HG02852 (cell line): ENCODE measurements at regions not wholly inside any gene's neighbourhood (a gene's known extent, or its start where the extent isn't known, plus 50 kb on each side); places are given as distances from the start of the nearest gene placed in this dataset.
"Not testable (repeated sequence)": the region's sequence is repeated elsewhere in the genome, so short reads cannot be mapped to it uniquely, and the experiment has no call there.

Experiments used
- ATAC-seq: cut with Tn5 transposase; IDR thresholded peaks from one replicate; pipeline ENCODE4 v1.9.1; 2021; ENCODE audit warnings: mild to moderate bottlenecking, moderate library complexity; ENCODE audit not compliant: unreplicated experiment

DNA sequence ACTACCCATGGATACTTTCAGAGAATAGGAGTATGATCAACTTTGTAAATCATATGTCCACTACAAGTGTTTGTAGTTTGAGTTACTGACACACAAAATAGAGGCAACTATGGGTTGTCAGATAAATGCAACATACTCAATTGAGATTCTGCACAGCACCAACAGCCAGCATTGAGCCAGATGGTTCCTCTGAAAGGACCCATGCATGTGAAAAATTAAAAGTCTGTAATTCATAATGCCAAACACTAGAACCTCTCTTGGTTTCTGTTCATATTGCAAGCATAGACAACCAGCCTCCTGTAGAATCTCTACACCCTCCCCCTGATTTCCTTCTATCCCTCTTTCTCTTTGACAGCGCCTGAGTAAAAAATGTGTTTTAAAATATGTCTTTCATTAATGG is 831.0 kb downstream of the C12orf50 start:
- ATAC-seq = no peak

- no peak for ATAC-seq
Measured at GRCh38 chr12:87196321-87196720, 832.9 kb downstream of the C12orf50 start.

GRCh38 chr12:87194389-87194788 is 834.8 kb downstream of the C12orf50 start:
- not testable (repeated sequence) for ATAC-seq

DNA sequence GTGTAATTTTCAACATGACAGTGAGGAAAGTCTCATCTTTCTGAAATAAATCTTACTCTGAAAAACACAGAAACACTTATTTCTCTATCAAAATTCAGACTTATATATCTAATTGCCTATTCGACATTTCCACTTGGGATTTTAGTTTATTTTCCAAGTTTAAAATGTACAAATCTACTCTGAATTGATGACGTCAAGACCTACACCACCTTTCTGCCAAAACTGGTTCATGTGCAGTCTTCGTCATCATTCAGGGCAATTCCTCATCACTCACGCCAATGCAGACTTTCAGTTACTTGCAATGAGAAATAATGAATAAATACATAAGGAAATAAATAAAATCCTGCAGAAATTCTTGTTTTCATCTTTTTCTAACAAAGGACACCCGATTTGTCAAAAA is 843.8 kb downstream of the C12orf50 start:
- ATAC-seq = no peak

DNA sequence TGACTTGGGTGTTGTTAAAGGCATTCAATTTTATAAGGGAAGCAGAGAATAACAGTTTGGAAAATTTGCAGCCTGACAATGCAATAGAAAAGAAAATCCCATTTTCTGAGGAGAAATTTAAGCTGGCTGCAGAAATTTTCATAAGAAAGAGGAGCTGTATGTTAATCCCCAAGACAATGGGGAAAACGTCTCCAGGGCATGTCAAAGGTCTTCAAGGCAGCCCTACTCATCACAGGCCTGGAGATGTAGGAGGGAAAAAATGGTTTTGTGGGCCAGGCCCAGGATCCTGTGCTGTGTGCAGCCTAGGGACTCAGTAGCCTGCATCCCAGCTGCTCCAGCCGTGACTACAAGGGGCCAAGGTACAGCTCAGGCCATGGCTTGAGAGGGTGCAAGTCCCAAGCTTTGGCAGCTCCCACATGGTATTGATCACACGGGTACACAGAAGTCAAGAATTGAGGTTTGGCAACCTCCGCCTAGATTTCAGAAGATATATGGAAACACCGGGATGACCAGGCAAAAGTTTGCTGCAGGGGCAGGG is 846.4 kb downstream of the C12orf50 start:
- ATAC-seq = no peak

DNA sequence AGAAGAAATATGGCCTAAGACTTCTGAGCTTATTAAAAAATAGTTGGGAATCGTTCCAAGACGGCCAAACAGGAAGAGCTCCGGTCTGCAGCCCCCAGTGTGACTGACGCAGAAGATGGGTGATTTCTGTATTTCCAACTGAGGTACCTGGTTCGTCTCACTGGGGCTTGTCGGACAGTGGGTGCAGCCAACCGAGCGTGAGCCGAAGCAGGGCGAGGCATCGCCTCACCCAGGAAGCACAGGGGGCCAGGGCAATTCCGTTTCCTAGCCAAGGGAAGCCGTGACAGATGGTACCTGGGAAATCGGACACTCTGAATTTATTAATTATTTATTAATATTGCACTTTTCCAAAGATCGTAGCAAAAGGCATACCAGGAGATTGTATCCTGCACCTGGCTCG is 857.8 kb downstream of the C12orf50 start:
- no peak for ATAC-seq

DNA sequence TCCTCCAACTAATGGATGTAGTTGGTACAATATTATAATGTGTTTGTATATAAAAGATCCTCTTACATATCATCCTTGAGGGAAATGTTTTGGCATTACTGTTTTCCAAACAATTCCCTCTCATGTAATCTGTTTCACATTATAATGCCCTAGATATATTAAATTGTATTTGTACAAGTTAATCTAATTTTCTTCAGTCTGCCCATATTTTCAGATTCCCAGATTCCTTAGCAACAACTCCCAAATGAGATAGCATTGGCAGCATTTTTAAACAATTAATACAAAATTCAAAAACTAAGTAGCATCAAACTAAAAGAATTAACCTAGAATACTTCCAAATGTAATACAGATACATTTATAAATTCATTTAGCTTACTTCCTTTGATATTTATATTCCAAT is 860.2 kb downstream of the C12orf50 start:
- no peak for ATAC-seq

GRCh38 chr12:87165733-87166375 is 863.3 kb downstream of the C12orf50 start:
- no peak for ATAC-seq

DNA sequence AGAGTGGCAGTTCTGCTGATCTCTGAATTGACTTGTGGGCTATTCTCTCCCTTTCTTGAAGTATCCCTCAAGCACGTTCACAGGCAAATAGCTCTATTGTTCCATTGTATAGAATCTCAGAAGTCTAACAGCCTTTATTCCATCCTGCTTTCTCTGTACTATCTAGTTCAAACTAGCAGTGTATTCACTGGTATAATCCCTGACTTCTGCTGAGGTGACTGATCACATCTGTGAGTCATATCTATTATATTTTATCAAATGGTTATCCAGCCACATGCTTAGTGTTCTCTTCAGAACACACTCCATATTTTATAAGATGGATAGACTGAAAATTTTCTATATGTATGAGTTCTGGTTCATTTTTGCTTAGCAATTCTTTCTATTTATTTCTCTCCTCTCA is 866.1 kb downstream of the C12orf50 start:
- ATAC-seq = no peak

DNA sequence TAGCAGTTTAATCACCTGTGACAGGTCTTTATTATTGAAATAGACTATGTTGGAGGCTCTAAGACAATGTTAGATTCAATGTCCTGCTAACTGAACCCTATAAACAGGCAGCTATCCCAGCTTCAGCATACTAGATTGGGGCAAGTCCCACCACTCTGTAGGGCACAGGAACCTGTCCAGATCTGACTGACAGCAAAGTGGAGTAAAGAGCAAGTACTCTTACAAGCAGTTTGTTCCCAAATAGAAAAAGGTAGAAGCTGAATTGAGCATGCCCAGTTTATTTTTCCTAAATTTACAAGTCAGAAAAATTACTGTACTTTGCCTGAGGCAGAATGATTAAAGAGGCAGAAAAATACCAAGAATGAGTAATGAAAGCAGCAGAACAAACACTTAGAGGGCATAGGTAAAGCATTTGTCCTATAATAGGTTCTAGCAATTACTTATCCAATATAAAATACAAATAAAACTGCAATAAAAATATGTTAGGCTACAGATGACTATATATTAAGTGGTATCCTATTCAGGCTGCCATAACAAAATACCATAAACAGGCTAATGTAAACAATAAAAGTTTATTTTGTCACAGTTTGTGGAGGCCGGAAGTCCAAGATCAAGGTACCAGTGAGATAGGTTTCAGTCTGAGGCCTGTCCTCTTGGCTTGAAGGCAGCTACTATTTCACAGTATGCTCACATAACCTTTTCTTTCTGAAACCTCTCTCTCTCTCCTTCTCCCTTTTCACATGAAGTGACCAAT is 868.2 kb downstream of the C12orf50 start:
- ATAC-seq = no peak

DNA sequence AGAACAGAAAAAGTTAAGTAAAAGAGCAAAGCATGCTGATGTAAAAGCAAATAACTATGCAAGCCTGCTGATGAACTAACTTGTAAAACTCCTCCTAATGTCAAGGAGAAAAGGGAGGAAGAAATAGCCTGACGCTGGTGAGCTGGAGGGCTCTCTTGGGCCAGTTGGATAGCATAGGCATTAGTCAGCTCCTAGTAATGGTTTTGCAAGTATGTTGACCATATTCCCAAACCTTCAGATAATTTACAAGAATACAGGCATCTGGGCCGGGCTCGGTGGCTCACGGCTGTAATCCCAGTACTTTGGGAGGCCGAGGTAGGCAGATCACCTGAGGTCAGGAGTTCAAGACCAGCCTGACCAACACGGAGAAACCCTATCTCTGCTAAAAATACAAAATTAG is 871.4 kb downstream of the C12orf50 start:
- no peak for ATAC-seq

GRCh38 chr12:87155621-87156020 is 873.6 kb downstream of the C12orf50 start:
- ATAC-seq = no peak

DNA sequence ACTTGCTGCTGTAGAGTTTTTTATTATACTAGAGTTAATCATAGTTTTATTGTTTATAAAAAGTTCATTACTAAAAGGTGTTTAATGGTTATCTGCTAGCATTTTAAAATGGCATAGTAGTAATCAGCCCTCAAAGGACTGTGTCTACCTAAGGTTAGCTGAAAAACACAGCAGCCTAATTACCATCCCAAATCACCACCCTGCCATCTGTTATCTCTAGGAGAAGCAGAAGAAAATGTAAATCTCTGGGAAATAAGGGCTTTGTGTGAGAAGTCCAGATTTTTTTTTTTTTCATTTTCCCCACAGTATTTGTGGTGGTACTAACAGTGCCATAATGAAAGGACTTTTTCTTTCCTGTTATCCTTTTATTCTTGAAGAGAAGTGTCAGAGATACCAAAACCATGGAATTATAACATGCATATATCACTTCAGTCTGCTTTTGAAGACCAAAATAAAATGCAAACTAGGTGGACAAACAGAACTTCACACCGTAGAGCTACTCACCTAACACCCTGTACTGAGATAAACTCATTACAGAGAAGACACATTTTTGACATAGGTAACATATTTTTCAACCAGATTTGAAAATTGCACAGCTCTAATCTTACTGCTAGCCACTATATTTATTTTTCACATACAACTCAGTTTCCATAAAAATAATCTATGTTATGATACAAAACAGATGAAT is 876.2 kb downstream of the C12orf50 start:
- ATAC-seq = no peak

GRCh38 chr12:87152075-87152474 is 877.1 kb downstream of the C12orf50 start:
- ATAC-seq = no peak

GRCh38 chr12:87150969-87151662 is 878.1 kb downstream of the C12orf50 start:
- peak; percentile 87 for ATAC-seq

DNA sequence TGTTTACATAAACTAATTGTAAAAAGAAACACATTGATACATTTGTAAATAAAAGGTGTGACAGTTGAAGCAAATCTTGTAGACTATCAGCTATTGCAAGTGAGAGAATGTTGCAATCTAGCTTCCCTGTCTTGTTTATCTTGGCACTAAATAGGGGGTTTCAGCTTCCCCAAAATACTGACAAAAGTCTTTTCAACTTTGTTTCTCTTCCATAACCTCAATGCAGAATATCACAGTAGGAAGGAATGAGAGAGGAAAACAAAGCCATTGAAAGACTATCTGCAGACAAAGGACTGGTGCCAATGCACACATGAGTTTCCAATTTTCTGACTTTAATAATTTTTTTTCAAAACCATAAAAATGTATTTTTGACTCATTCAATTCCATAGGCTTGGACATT is 886.2 kb upstream of the MGAT4C start:
- ATAC-seq = no peak

DNA sequence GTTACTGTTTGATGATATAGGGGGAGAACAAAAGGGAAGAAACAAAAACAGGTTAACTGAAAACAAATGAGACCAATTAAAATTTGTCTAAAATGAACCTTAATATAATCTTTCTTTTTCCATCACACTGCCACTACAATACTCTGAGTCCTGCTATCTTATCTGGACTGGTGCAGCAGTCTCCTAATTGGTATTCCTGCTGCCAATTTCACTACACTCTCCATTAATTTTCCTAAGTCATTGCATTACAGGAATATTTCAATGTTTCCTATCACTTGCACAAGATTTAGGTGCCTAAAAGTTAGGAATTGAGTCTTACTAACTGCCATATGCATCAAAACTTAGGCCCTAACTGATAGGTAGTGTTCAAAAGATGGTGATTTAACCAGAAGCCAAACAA is 884.9 kb upstream of the MGAT4C start:
- no peak for ATAC-seq

DNA sequence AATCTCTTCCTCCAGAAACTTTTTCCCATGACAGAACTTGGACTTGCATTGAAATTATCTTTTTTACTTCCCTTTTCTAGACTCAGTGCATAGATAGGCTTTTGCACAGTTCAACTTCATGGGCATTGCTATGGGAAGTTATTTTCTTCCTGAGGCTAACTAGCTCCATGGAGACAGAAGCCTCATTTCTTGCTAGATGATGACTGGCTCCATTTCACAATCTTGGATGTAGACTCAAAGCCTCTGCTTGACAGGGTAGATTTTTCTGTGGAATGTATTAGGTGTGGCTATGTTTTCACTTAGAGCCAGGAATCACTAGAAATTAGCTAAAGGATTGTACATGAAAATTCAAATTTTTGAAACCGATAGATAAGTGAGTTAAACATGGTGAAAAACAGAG is 884.1 kb upstream of the MGAT4C start:
- no peak for ATAC-seq

- no peak for ATAC-seq
Measured at GRCh38 chr12:87137220-87137619, 881.0 kb upstream of the MGAT4C start.

GRCh38 chr12:87136330-87136976 is 880.3 kb upstream of the MGAT4C start:
- ATAC-seq = no peak

- no peak for ATAC-seq
Measured at GRCh38 chr12:87127272-87127671, 871.1 kb upstream of the MGAT4C start.
